ENCODE measurements at regions not wholly inside any gene's neighbourhood (a gene's known extent, or its start where the extent isn't known, plus 50 kb on each side); places are given as distances from the start of the nearest gene placed in this dataset.

GRCh38 chr5:107058235-107058634 is 612.5 kb downstream of the EFNA5 start:
- POLR2A ChIA-PET = no interaction called here

GRCh38 chr5:107056278-107056677 is 614.5 kb downstream of the EFNA5 start:
- H3K27ac Mint-ChIP-seq = no peak overlapping the region
- H3K36me3 ChIP-seq (ENCODE audit: insufficient read depth, low read length) = no peaks in the 10 kb centered on the region
- H3K4me3 Mint-ChIP-seq = no peak overlapping the region
- DNase-seq = no peak
- no peaks in the 10 kb centered on the region for H3K4me1 Mint-ChIP-seq
- no peaks in the 10 kb centered on the region for H3K36me3 Mint-ChIP-seq
- CTCF ChIA-PET = no interaction called here
- no peaks in the 10 kb centered on the region for H3K27me3 Mint-ChIP-seq
- peaks cover 0 to 8% (median 0%) of the 10 kb centered on the region in 5 donors for H3K9me3 Mint-ChIP-seq
- H3K9me3 ChIP-seq (ENCODE audit: low read length) = no peaks in the 10 kb centered on the region
- POLR2A ChIA-PET = no interaction called here
- H3K4me3 ChIP-seq (ENCODE audit: low read length) = no peak overlapping the region
- H3K27me3 ChIP-seq (ENCODE audit: insufficient read depth, low read length, poor library complexity, severe bottlenecking) = no peaks in the 10 kb centered on the region
- no peak overlapping the region for H3K27ac ChIP-seq (ENCODE audit: low read depth, low read length)
- no peaks in the 10 kb centered on the region for H3K4me1 ChIP-seq (ENCODE audit: insufficient read depth, low read length)

More at GRCh38 chr5:107058235-107058634, 612.5 kb downstream of the EFNA5 start:
- CTCF ChIA-PET = no interaction called here
- H3K27ac Mint-ChIP-seq = no peak overlapping the region
- no peaks in the 10 kb centered on the region for H3K27me3 Mint-ChIP-seq
- Histone ChIP-seq H3K4me3 (ENCODE audit: low read length) (no peak overlapping the region), H3K4me1 (ENCODE audit: insufficient read depth, low read length) (no peaks in the 10 kb centered on the region), H3K27me3 (ENCODE audit: insufficient read depth, low read length, poor library complexity, severe bottlenecking) (no peaks in the 10 kb centered on the region), H3K27ac (ENCODE audit: low read depth, low read length) (no peak overlapping the region), H3K9me3 (ENCODE audit: low read length) (no peaks in the 10 kb centered on the region), H3K36me3 (ENCODE audit: insufficient read depth, low read length) (no peaks in the 10 kb centered on the region)
- H3K9me3 Mint-ChIP-seq = peaks cover 0 to 5% (median 0%) of the 10 kb centered on the region in 5 donors
- no peaks in the 10 kb centered on the region for H3K36me3 Mint-ChIP-seq
- H3K4me3 Mint-ChIP-seq = no peak overlapping the region
- DNase-seq = no peak
- H3K4me1 Mint-ChIP-seq = no peaks in the 10 kb centered on the region

DNA sequence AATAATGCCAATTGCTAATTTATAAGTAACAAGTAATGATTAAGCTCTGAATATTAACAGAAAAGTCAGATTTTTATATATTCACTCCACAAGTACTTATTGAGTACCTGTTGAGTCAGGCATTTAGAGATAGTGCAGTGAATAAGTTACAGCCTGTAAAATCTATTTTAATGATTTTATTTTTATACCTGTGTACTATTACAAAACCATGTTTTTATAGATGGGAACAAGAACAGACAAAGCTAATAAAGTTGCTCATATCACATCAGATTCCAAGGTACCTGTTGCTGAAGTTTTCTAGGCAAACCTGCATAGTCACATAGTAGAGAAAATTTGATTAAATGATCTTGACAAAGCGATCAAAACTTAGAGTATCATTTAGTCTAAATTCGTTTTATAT is 623.7 kb downstream of the EFNA5 start:
- no peak overlapping the region for H3K4me3 ChIP-seq (ENCODE audit: low read length)
- no peak for DNase-seq
- H3K36me3 Mint-ChIP-seq = no peaks in the 10 kb centered on the region
- no peaks in the 10 kb centered on the region for H3K27me3 ChIP-seq (ENCODE audit: insufficient read depth, low read length, poor library complexity, severe bottlenecking)
- no peaks in the 10 kb centered on the region for H3K4me1 ChIP-seq (ENCODE audit: insufficient read depth, low read length)
- no peak overlapping the region for H3K4me3 Mint-ChIP-seq
- no peak overlapping the region for H3K27ac Mint-ChIP-seq
- H3K27me3 Mint-ChIP-seq = peaks cover 0 to 8% of the 10 kb centered on the region in 2 donors
- H3K9me3 Mint-ChIP-seq = peaks cover 0 to 11% (median 0%) of the 10 kb centered on the region in 5 donors
- H3K4me1 Mint-ChIP-seq = no peaks in the 10 kb centered on the region
- ChIA-PET CTCF (no interaction called here), POLR2A (no interaction called here)
- no peaks in the 10 kb centered on the region for H3K36me3 ChIP-seq (ENCODE audit: insufficient read depth, low read length)
- no peak overlapping the region for H3K27ac ChIP-seq (ENCODE audit: low read depth, low read length)
- H3K9me3 ChIP-seq (ENCODE audit: low read length) = no peaks in the 10 kb centered on the region

DNA sequence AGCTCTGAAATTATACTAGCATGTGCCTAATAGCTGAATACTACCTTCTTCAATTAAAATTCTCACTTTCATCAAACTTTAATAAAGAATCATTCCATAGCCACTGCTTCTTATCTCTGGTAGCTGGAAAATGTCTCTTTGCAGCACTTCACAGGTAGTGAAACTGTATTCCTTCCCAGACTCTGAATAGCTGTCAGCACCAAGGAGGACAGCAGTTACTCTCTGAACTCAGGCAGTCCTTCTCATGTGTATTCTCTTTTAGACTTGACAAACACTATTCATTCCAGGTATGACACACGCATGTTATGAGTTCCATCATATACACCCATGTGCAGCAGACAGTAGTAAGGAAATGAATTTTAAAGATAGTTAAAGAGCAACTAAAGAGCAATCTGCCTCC is 627.1 kb downstream of the EFNA5 start:
- Histone ChIP-seq H3K4me1 (ENCODE audit: insufficient read depth, low read length) (no peaks in the 10 kb centered on the region), H3K9me3 (ENCODE audit: low read length) (no peaks in the 10 kb centered on the region), H3K27ac (ENCODE audit: low read depth, low read length) (no peak overlapping the region), H3K36me3 (ENCODE audit: insufficient read depth, low read length) (no peaks in the 10 kb centered on the region), H3K27me3 (ENCODE audit: insufficient read depth, low read length, poor library complexity, severe bottlenecking) (no peaks in the 10 kb centered on the region), H3K4me3 (ENCODE audit: low read length) (no peak overlapping the region)
- ChIA-PET POLR2A (no interaction called here), CTCF (no interaction called here)
- Mint-ChIP-seq H3K9me3 (no peaks in the 10 kb centered on the region), H3K36me3 (no peaks in the 10 kb centered on the region), H3K27me3 (peaks cover 0 to 8% of the 10 kb centered on the region in 2 donors), H3K4me1 (no peaks in the 10 kb centered on the region), H3K4me3 (no peak overlapping the region), H3K27ac (no peak overlapping the region)
- DNase-seq = no peak

- Mint-ChIP-seq H3K27ac (no peak overlapping the region), H3K4me1 (no peaks in the 10 kb centered on the region), H3K27me3 (peaks cover 0 to 6% of the 10 kb centered on the region in 2 donors), H3K9me3 (peaks cover 0 to 8% (median 0%) of the 10 kb centered on the region in 5 donors), H3K36me3 (no peaks in the 10 kb centered on the region), H3K4me3 (no peak overlapping the region)
- Histone ChIP-seq H3K4me3 (ENCODE audit: low read length) (no peak overlapping the region), H3K4me1 (ENCODE audit: insufficient read depth, low read length) (no peaks in the 10 kb centered on the region), H3K27me3 (ENCODE audit: insufficient read depth, low read length, poor library complexity, severe bottlenecking) (no peaks in the 10 kb centered on the region), H3K9me3 (ENCODE audit: low read length) (no peaks in the 10 kb centered on the region), H3K27ac (ENCODE audit: low read depth, low read length) (no peak overlapping the region), H3K36me3 (ENCODE audit: insufficient read depth, low read length) (no peaks in the 10 kb centered on the region)
- DNase-seq = no peak
- ChIA-PET POLR2A (no interaction called here), CTCF (no interaction called here)
Measured at GRCh38 chr5:107040907-107041306, 629.8 kb downstream of the EFNA5 start.

GRCh38 chr5:107032629-107033028 is 638.1 kb downstream of the EFNA5 start:
- ChIA-PET CTCF (no interaction called here), POLR2A (no interaction called here)
- Mint-ChIP-seq H3K27ac (no peak overlapping the region), H3K9me3 (peaks cover 0 to 8% (median 3%) of the 10 kb centered on the region in 5 donors), H3K4me3 (no peak overlapping the region), H3K36me3 (no peaks in the 10 kb centered on the region), H3K4me1 (no peaks in the 10 kb centered on the region), H3K27me3 (no peaks in the 10 kb centered on the region)
- Histone ChIP-seq H3K27me3 (ENCODE audit: insufficient read depth, low read length, poor library complexity, severe bottlenecking) (no peaks in the 10 kb centered on the region), H3K4me3 (ENCODE audit: low read length) (no peak overlapping the region), H3K9me3 (ENCODE audit: low read length) (no peaks in the 10 kb centered on the region), H3K4me1 (ENCODE audit: insufficient read depth, low read length) (no peaks in the 10 kb centered on the region), H3K27ac (ENCODE audit: low read depth, low read length) (no peak overlapping the region), H3K36me3 (ENCODE audit: insufficient read depth, low read length) (no peaks in the 10 kb centered on the region)
- DNase-seq = no peak

GRCh38 chr5:107028938-107029337 is 641.8 kb downstream of the EFNA5 start:
- Histone ChIP-seq H3K4me1 (ENCODE audit: insufficient read depth, low read length) (no peaks in the 10 kb centered on the region), H3K36me3 (ENCODE audit: insufficient read depth, low read length) (no peaks in the 10 kb centered on the region), H3K27me3 (ENCODE audit: insufficient read depth, low read length, poor library complexity, severe bottlenecking) (no peaks in the 10 kb centered on the region), H3K9me3 (ENCODE audit: low read length) (no peaks in the 10 kb centered on the region), H3K4me3 (ENCODE audit: low read length) (no peak overlapping the region), H3K27ac (ENCODE audit: low read depth, low read length) (no peak overlapping the region)
- POLR2A ChIA-PET = no interaction called here
- H3K4me1 Mint-ChIP-seq = no peaks in the 10 kb centered on the region
- CTCF ChIA-PET = no interaction called here
- H3K4me3 Mint-ChIP-seq = no peak overlapping the region
- H3K27ac Mint-ChIP-seq = no peak overlapping the region
- no peaks in the 10 kb centered on the region for H3K36me3 Mint-ChIP-seq
- no peak for DNase-seq
- H3K27me3 Mint-ChIP-seq = peaks cover 0 to 4% of the 10 kb centered on the region in 2 donors
- peaks cover 0 to 3% (median 0%) of the 10 kb centered on the region in 5 donors for H3K9me3 Mint-ChIP-seq

GRCh38 chr5:107025712-107026497 is 644.8 kb downstream of the EFNA5 start:
- Mint-ChIP-seq H3K9me3 (peaks cover 0 to 3% (median 0%) of the 10 kb centered on the region in 5 donors), H3K27me3 (peaks cover 0 to 4% of the 10 kb centered on the region in 2 donors), H3K27ac (no peak overlapping the region), H3K36me3 (no peaks in the 10 kb centered on the region), H3K4me3 (no peak overlapping the region), H3K4me1 (no peaks in the 10 kb centered on the region)
- Histone ChIP-seq H3K4me3 (ENCODE audit: low read length) (no peak overlapping the region), H3K36me3 (ENCODE audit: insufficient read depth, low read length) (no peaks in the 10 kb centered on the region), H3K27me3 (ENCODE audit: insufficient read depth, low read length, poor library complexity, severe bottlenecking) (no peaks in the 10 kb centered on the region), H3K27ac (ENCODE audit: low read depth, low read length) (no peak overlapping the region), H3K4me1 (ENCODE audit: insufficient read depth, low read length) (no peaks in the 10 kb centered on the region), H3K9me3 (ENCODE audit: low read length) (no peaks in the 10 kb centered on the region)
- CTCF ChIA-PET = no interaction called here
- DNase-seq = no peak
- POLR2A ChIA-PET = no interaction called here

Data from CD8-positive, alpha-beta memory T cell (primary cell).